HepG2 (cell line): ENCODE measurements at regions not wholly inside any gene's neighbourhood (a gene's known extent, or its start where the extent isn't known, plus 50 kb on each side); places are given as distances from the start of the nearest gene placed in this dataset.
A peak's percentile ranks its signal among the peaks of the same experiment; 100 is the strongest.

Experiments
- GATAD2A ChIP-seq: IDR thresholded peaks from 2 replicates; pipeline ENCODE4 v1.6.1; 2016
- PCBP1 ChIP-seq: fragments of 200-400 bp; formaldehyde crosslinking; IDR thresholded peaks from 2 replicates; pipeline ENCODE4 v1.6.1; 2017; ENCODE audit warnings: mild to moderate bottlenecking, low read depth, low read length, borderline replicate concordance
- RAD21 ChIP-seq: fragments of 450-650 bp; formaldehyde crosslinking; IDR thresholded peaks from 2 replicates; pipeline ENCODE4 v1.5.0; 2020; ENCODE audit warnings: mild to moderate bottlenecking
- SOX13 ChIP-seq, 3 experiments: fragments of 450-650 bp in 1 of 3; sonication (generic) in 1 of 3; formaldehyde crosslinking in 1 of 3; IDR thresholded peaks in 2 of 3; conservative IDR thresholded peaks in 1 of 3; 2 replicates each; pipeline versions ENCODE4 v1.5.0 to v1.6.1; 2016 to 2020; ENCODE audit warnings: antibody characterized with exemption in 1 of 3, mild to moderate bottlenecking in 1 of 3, missing compliant biosample characterization in 1 of 3, missing genetic modification reagents in 1 of 3, moderate library complexity in 1 of 3
- ZGPAT ChIP-seq: IDR thresholded peaks from 2 replicates; pipeline ENCODE4 v1.6.1; 2016; ENCODE audit warnings: mild to moderate bottlenecking
- ZNF414 ChIP-seq: sonication (generic); formaldehyde crosslinking; IDR thresholded peaks from 2 replicates; pipeline ENCODE4 v1.5.0; 2020; ENCODE audit warnings: missing genetic modification reagents
- ZNF839 ChIP-seq: sonication (generic); formaldehyde crosslinking; IDR thresholded peaks from 2 replicates; pipeline ENCODE4 v1.4.0; 2020; ENCODE audit warnings: missing genetic modification reagents, mild to moderate bottlenecking, borderline replicate concordance
- ZXDC ChIP-seq: sonication (generic); formaldehyde crosslinking; IDR thresholded peaks from 2 replicates; pipeline ENCODE4 v1.5.0; 2020; ENCODE audit warnings: mild to moderate bottlenecking, missing genetic modification reagents
- TF ChIP-seq, protein P1 (sequence below): IDR thresholded peaks from 2 replicates; pipeline ENCODE4 v1.6.1; 2012; ENCODE audit warnings: low read depth, low read length, improper control_type of control experiment

GRCh38 chr5:15003511-15003920 lies 131.9 kb upstream of the ANKH start (continued):
- TF ChIP-seq PCBP1 (no peak), ZNF414 (CRISPR knock-in tag) (no peak), ZGPAT (0 out of 2 replicates have a peak, but pooled peaks have one; percentile 25), ZNF839 (CRISPR knock-in tag) (no peak), SOX13 (IDR thresholded peaks at IDR 0.05) (no peak), SOX13 (CRISPR knock-in tag; conservative IDR thresholded peaks at IDR 0.05 in 1 of 2, IDR thresholded peaks at IDR 0.05 in 1 of 2) (peak in 1 of 2 experiments; percentile 24; a peak in 1 of 4 replicates), RAD21 (CRISPR knock-in tag) (peak; percentile 65; the same call in 1 of the 2 replicates), GATAD2A (CRISPR knock-in tag) (peak; percentile 31; the same call in 1 of the 2 replicates), ZXDC (no peak)
- TF ChIP-seq, protein P1, sequence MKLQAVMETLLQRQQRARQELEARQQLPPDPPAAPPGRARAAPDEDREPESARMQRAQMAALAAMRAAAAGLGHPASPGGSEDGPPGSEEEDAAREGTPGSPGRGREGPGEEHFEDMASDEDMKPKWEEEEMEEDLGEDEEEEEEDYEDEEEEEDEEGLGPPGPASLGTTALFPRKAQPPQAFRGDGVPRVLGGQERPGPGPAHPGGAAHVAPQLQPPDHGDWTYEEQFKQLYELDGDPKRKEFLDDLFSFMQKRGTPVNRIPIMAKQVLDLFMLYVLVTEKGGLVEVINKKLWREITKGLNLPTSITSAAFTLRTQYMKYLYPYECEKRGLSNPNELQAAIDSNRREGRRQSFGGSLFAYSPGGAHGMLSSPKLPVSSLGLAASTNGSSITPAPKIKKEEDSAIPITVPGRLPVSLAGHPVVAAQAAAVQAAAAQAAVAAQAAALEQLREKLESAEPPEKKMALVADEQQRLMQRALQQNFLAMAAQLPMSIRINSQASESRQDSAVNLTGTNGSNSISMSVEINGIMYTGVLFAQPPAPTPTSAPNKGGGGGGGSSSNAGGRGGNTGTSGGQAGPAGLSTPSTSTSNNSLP = peak; percentile 43; the same call in 1 of the 2 replicates
